Caco-2 (cell line): ENCODE measurements at regions not wholly inside any gene's neighbourhood (a gene's known extent, or its start where the extent isn't known, plus 50 kb on each side); places are given as distances from the start of the nearest gene placed in this dataset.

ENCODE experiments used
- BruUV-seq: library from RNA; stranded (reverse); fragments of 400-500 nt; replicated peaks from 2 replicates; lab custom pipeline; 2021; lab: Mats Ljungman, UMichigan
- CTCF ChIA-PET: fragments of 300-600 bp; sonication (Branson Sonifier 250); formaldehyde crosslinking; loops from one replicate; lab custom pipeline; 2022; ENCODE audit warnings: antibody characterized with exemption; lab: Charles Lee
- POLR2A ChIA-PET: fragments of 300-600 bp; sonication (Branson Sonifier 250); formaldehyde crosslinking; loops from one replicate; lab custom pipeline; 2022; ENCODE audit warnings: antibody characterized with exemption; lab: Charles Lee
- DNase-seq, 2 experiments: peaks; one replicate each; pipeline versions ENCODE4 v3.0.0 to v3.0.0-alpha.2; 2020 to 2022
- H3K27me3 ChIP-seq: replicated peaks from 2 replicates; pipeline ENCODE4 v1.6.0; 2011; ENCODE audit warnings: low read length; ENCODE audit not compliant: control insufficient read depth, insufficient read depth
- H3K36me3 ChIP-seq: 2 replicates; pipeline ENCODE4 v1.5.1; 2011; ENCODE audit warnings: low read length; ENCODE audit not compliant: control insufficient read depth, insufficient read depth
- H3K4me1 ChIP-seq: fragments of 250-450 bp; sonication (Bioruptor Pico); 2 replicates; pipeline ENCODE4 v1.5.1; 2020; ENCODE audit warnings: mild to moderate bottlenecking
- H3K4me3 ChIP-seq: 2 replicates; pipeline ENCODE4 v1.5.1; 2011; ENCODE audit warnings: low read depth, mild to moderate bottlenecking, control low read depth, low read length
- H3K9me3 ChIP-seq: fragments of 250-450 bp; sonication (Bioruptor Pico); 2 replicates; pipeline ENCODE4 v1.5.1; 2020; ENCODE audit warnings: mild to moderate bottlenecking, moderate library complexity
- H3K27ac Mint-ChIP-seq: one replicate; pipeline ENCODE4 v1.8.0; 2022; ENCODE audit warnings: mixed read lengths; ENCODE audit not compliant: unreplicated experiment
- H3K27me3 Mint-ChIP-seq: one replicate; pipeline ENCODE4 v1.8.0; 2022; ENCODE audit warnings: mixed read lengths; ENCODE audit not compliant: insufficient read depth, unreplicated experiment
- H3K36me3 Mint-ChIP-seq: one replicate; pipeline ENCODE4 v1.8.0; 2022; ENCODE audit warnings: mild to moderate bottlenecking, mixed read lengths; ENCODE audit not compliant: insufficient read depth, unreplicated experiment
- H3K4me1 Mint-ChIP-seq: one replicate; pipeline ENCODE4 v1.8.0; 2022; ENCODE audit warnings: low read depth, mixed read lengths; ENCODE audit not compliant: unreplicated experiment
- H3K4me3 Mint-ChIP-seq: one replicate; pipeline ENCODE4 v1.8.0; 2022; ENCODE audit warnings: mild to moderate bottlenecking, moderate library complexity, mixed read lengths; ENCODE audit not compliant: unreplicated experiment
- H3K9me3 Mint-ChIP-seq: one replicate; pipeline ENCODE4 v1.8.0; 2022; ENCODE audit warnings: mixed read lengths; ENCODE audit not compliant: unreplicated experiment
- CTCF ChIP-seq, 2 experiments: fragments of 200-600 bp in 1 of 2; IDR thresholded peaks; 1 replicate in 1 of 2; 2 replicates in 1 of 2; pipeline versions ENCODE4 v1.5.1 to v1.8.0; 2011 to 2022; ENCODE audit warnings: antibody characterized with exemption in 1 of 2, control low read depth in 1 of 2, inconsistent platforms in 1 of 2, low read depth in 1 of 2, low read length in 1 of 2, mild to moderate bottlenecking in 1 of 2, moderate library complexity in 1 of 2; ENCODE audit not compliant: insufficient read depth in 1 of 2, severe bottlenecking in 1 of 2, unreplicated experiment in 1 of 2
- intact Hi-C: fragments of 100-400 bp; cut with micrococcal nuclease; formaldehyde crosslinking; loops from one replicate; pipeline ENCODE4 v1.10.0; 2022; ENCODE audit not compliant: unreplicated experiment

GRCh38 chrX:45435481-45435880 lies 234.8 kb upstream of the DIPK2B start:
- Histone ChIP-seq H3K4me3 (no peak overlapping the region), H3K27me3 (no peaks in the 10 kb centered on the region), H3K36me3 (no peaks in the 10 kb centered on the region), H3K9me3 (no peaks in the 10 kb centered on the region), H3K4me1 (no peaks in the 10 kb centered on the region)
- no peaks in the 10 kb centered on the region for H3K9me3 Mint-ChIP-seq
- no peaks in the 10 kb centered on the region for H3K4me1 Mint-ChIP-seq
- no peak for DNase-seq
- ChIA-PET CTCF (no interaction called here), POLR2A (no interaction called here)
- no TSS peak for BruUV-seq
- H3K36me3 Mint-ChIP-seq = no peaks in the 10 kb centered on the region
- no peaks in the 10 kb centered on the region for H3K27me3 Mint-ChIP-seq
- no peak for TF ChIP-seq CTCF (IDR thresholded peaks at IDR 0.05; ENCODE audit: insufficient read depth in 1 of 2, low read depth in 1 of 2, low read length in 1 of 2, severe bottlenecking in 1 of 2, unreplicated experiment in 1 of 2)
- intact Hi-C loops = no loop called here
- H3K4me3 Mint-ChIP-seq = no peak overlapping the region
- no peak overlapping the region for H3K27ac Mint-ChIP-seq

- no TSS peak for BruUV-seq
- TF ChIP-seq CTCF (IDR thresholded peaks at IDR 0.05; ENCODE audit: insufficient read depth in 1 of 2, low read depth in 1 of 2, low read length in 1 of 2, severe bottlenecking in 1 of 2, unreplicated experiment in 1 of 2) = no peak
- POLR2A ChIA-PET = no interaction called here
- no peaks in the 10 kb centered on the region for H3K27me3 ChIP-seq
- intact Hi-C loops = no loop called here
- CTCF ChIA-PET = no interaction called here
- H3K4me1 ChIP-seq = no peaks in the 10 kb centered on the region
- Mint-ChIP-seq H3K4me3 (no peak overlapping the region), H3K4me1 (no peaks in the 10 kb centered on the region), H3K27ac (no peak overlapping the region), H3K9me3 (no peaks in the 10 kb centered on the region), H3K27me3 (no peaks in the 10 kb centered on the region), H3K36me3 (no peaks in the 10 kb centered on the region)
- no peak overlapping the region for H3K4me3 ChIP-seq
- H3K36me3 ChIP-seq = no peaks in the 10 kb centered on the region
- DNase-seq = no peak
- no peaks in the 10 kb centered on the region for H3K9me3 ChIP-seq
Observed at GRCh38 chrX:45434231-45434630, 233.6 kb upstream of the DIPK2B start.

- no peak overlapping the region for H3K4me3 ChIP-seq
- CTCF ChIA-PET = no interaction called here
- no peak for TF ChIP-seq CTCF (IDR thresholded peaks at IDR 0.05; ENCODE audit: insufficient read depth in 1 of 2, low read depth in 1 of 2, low read length in 1 of 2, severe bottlenecking in 1 of 2, unreplicated experiment in 1 of 2)
Observed at GRCh38 chrX:45428831-45429230, 228.2 kb upstream of the DIPK2B start.

More at GRCh38 chrX:45428831-45429230, 228.2 kb upstream of the DIPK2B start:
- no peak overlapping the region for H3K4me3 Mint-ChIP-seq
- Histone ChIP-seq H3K9me3 (no peaks in the 10 kb centered on the region), H3K27me3 (no peaks in the 10 kb centered on the region), H3K4me1 (no peaks in the 10 kb centered on the region), H3K36me3 (no peaks in the 10 kb centered on the region)
- no peaks in the 10 kb centered on the region for H3K9me3 Mint-ChIP-seq
- intact Hi-C loops = no loop called here
- POLR2A ChIA-PET = no interaction called here
- H3K27ac Mint-ChIP-seq = no peak overlapping the region
- H3K27me3 Mint-ChIP-seq = no peaks in the 10 kb centered on the region
- no peaks in the 10 kb centered on the region for H3K36me3 Mint-ChIP-seq
- BruUV-seq = no TSS peak
- H3K4me1 Mint-ChIP-seq = no peaks in the 10 kb centered on the region
- DNase-seq = no peak
